Glutamatergic neuron (in vitro differentiated cells): ENCODE measurements at regions not wholly inside any gene's neighbourhood (a gene's known extent, or its start where the extent isn't known, plus 50 kb on each side); places are given as distances from the start of the nearest gene placed in this dataset.

Experiments used
- DNase-seq: peaks from one replicate; pipeline ENCODE4 v3.0.0; 2022
- H3K27ac Mint-ChIP-seq: one replicate; pipeline ENCODE4 v1.8.0; 2020; ENCODE audit warnings: mild to moderate bottlenecking, mixed read lengths, inconsistent platforms; ENCODE audit not compliant: unreplicated experiment
- H3K27me3 Mint-ChIP-seq: one replicate; pipeline ENCODE4 v1.8.0; 2020; ENCODE audit warnings: mild to moderate bottlenecking, moderate library complexity, mixed read lengths, inconsistent platforms; ENCODE audit not compliant: unreplicated experiment
- H3K36me3 Mint-ChIP-seq: one replicate; pipeline ENCODE4 v1.8.0; 2020; ENCODE audit warnings: mild to moderate bottlenecking, mixed read lengths, inconsistent platforms; ENCODE audit not compliant: unreplicated experiment
- H3K4me1 Mint-ChIP-seq: one replicate; pipeline ENCODE4 v1.8.0; 2020; ENCODE audit warnings: mild to moderate bottlenecking, low read depth, mixed read lengths, inconsistent platforms; ENCODE audit not compliant: unreplicated experiment
- H3K4me3 Mint-ChIP-seq: one replicate; pipeline ENCODE4 v1.8.0; 2020; ENCODE audit warnings: mild to moderate bottlenecking, mixed read lengths, inconsistent platforms; ENCODE audit not compliant: unreplicated experiment
- H3K9me3 Mint-ChIP-seq: one replicate; pipeline ENCODE4 v1.8.0; 2020; ENCODE audit warnings: mild to moderate bottlenecking, moderate library complexity, mixed read lengths, inconsistent platforms; ENCODE audit not compliant: unreplicated experiment
- TF ChIP-seq, protein P1 (sequence below): fragments of 200-600 bp; sonication (generic); IDR thresholded peaks from one replicate; pipeline ENCODE4 v1.5.0; 2021; ENCODE audit not compliant: partially characterized antibody, unreplicated experiment

DNA sequence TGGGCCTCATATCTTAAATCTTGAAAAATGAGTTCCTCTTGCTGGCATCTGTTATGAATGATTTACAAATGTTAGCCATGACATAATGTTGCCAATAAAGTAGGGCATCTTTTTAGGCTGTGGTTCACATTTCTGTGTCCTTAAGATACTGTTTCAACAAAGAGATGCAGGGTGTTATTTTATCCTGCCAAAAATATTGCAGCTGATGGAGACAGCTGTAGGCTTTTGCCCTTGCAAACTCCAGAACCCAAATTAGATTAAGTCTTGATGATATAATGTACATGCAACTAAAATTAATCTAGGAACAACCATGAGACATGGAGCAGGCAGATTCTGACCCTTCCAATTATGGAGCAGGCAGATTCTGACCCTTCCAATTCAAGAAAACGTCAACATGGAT, 228.2 kb upstream of the GRIN3A start:
- Mint-ChIP-seq H3K9me3 (peaks cover 6% of the 10 kb centered on the region), H3K4me3 (no peak overlapping the region), H3K27me3 (peaks cover 5% of the 10 kb centered on the region), H3K27ac (no peak overlapping the region), H3K4me1 (peaks cover 24% of the 10 kb centered on the region), H3K36me3 (no peaks in the 10 kb centered on the region)
- TF ChIP-seq, protein P1, sequence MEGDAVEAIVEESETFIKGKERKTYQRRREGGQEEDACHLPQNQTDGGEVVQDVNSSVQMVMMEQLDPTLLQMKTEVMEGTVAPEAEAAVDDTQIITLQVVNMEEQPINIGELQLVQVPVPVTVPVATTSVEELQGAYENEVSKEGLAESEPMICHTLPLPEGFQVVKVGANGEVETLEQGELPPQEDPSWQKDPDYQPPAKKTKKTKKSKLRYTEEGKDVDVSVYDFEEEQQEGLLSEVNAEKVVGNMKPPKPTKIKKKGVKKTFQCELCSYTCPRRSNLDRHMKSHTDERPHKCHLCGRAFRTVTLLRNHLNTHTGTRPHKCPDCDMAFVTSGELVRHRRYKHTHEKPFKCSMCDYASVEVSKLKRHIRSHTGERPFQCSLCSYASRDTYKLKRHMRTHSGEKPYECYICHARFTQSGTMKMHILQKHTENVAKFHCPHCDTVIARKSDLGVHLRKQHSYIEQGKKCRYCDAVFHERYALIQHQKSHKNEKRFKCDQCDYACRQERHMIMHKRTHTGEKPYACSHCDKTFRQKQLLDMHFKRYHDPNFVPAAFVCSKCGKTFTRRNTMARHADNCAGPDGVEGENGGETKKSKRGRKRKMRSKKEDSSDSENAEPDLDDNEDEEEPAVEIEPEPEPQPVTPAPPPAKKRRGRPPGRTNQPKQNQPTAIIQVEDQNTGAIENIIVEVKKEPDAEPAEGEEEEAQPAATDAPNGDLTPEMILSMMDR, result no peak
- DNase-seq, result no peak

DNA sequence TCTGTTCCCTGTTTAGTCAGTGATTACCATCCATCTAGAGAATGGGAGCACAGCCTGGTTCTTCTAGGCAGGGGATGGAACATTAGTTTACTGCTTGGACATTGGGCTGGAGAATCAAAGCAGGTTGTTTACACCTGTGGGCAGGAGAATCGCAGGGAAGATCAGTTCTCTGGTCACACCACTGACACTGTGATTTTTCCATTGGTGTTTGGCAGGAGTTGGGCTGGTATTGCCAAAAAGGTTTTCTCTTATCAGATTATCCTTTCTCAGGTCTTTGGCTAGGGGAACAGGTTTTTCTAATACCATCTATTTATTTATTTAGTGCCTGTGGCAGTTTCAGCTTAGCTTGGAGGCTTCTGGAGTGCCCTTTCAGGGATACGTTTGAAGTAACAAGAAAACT, 219.3 kb upstream of the GRIN3A start:
- H3K9me3 Mint-ChIP-seq, result no peaks in the 10 kb centered on the region

DNA sequence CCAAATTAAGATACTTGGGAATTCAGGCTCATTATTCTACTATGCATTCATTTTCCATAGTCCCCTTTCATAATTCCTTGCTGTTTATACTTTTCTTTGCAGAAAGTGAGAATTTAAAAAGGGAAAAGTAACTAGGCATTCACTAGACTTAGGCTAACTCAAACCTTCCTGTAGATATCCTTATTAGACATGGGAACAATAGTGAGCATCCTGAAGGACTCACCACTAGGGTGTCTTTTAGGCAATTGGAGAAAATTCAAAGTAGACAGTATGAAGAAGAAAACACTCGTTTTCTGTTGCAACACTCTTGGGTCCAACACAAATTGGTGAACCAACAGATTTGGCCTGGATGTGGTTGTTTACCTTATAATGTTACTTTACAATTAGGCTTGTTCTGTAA, 213.2 kb upstream of the GRIN3A start:
- Mint-ChIP-seq H3K9me3 (peaks cover 2% of the 10 kb centered on the region), H3K27ac (no peak overlapping the region), H3K4me1 (no peaks in the 10 kb centered on the region), H3K36me3 (no peaks in the 10 kb centered on the region), H3K4me3 (no peak overlapping the region), H3K27me3 (no peaks in the 10 kb centered on the region)
- DNase-seq, result no peak
- TF ChIP-seq, protein P1, result no peak

More for the DNA sequence above, 219.3 kb upstream of the GRIN3A start:
- TF ChIP-seq, protein P1, result no peak
- Mint-ChIP-seq H3K27me3 (no peaks in the 10 kb centered on the region), H3K4me1 (no peaks in the 10 kb centered on the region), H3K36me3 (no peaks in the 10 kb centered on the region), H3K4me3 (no peak overlapping the region), H3K27ac (no peak overlapping the region)
- no peak for DNase-seq

DNA sequence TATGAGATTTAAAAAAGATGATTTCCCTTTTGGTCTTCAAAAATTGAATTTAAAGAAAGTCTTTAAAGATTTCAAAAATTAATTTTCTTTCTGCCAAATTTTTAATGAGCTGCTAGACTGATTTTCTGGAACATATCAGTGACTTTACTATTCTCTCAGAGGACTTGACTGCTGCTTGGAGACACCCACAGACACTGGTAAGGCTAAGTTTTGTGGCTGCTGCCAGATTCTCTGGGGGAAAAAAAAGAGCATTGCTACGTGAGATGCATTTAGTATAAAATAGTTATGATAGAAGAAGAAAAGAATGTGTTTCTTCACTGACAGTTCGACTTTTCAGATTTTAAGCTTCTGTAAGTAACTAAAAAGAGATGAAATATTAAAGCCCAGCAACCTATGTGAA, 193.3 kb upstream of the GRIN3A start:
- H3K27ac Mint-ChIP-seq, result no peak overlapping the region
- no peaks in the 10 kb centered on the region for H3K36me3 Mint-ChIP-seq
- no peak for DNase-seq
- H3K4me1 Mint-ChIP-seq, result no peaks in the 10 kb centered on the region
- no peaks in the 10 kb centered on the region for H3K27me3 Mint-ChIP-seq
- H3K9me3 Mint-ChIP-seq, result no peaks in the 10 kb centered on the region
- H3K4me3 Mint-ChIP-seq, result no peak overlapping the region
- TF ChIP-seq, protein P1, result no peak

DNA sequence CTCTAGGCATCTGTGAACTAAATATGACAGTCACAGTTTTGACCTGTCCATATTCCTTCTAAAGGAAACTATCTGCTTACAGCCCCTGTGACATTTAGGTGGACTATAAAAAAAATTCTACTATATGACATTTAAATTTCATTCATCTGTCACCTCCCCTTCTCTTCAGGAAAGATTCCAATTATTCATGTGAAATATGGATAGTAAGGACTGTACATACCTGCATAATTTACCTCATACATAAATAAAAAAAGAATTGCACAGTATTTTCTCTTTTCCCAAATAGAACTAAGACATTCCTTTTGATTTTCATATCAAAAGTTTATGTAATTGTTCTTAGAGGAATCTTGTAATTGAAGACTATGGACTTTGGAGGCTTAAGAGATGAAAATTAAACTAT, 192.3 kb upstream of the GRIN3A start:
- no peak overlapping the region for H3K27ac Mint-ChIP-seq
- H3K27me3 Mint-ChIP-seq, result no peaks in the 10 kb centered on the region
- H3K4me1 Mint-ChIP-seq, result no peaks in the 10 kb centered on the region
- DNase-seq, result no peak
- H3K4me3 Mint-ChIP-seq, result no peak overlapping the region
- no peaks in the 10 kb centered on the region for H3K9me3 Mint-ChIP-seq
- H3K36me3 Mint-ChIP-seq, result no peaks in the 10 kb centered on the region
- TF ChIP-seq, protein P1, result no peak
